Stimulated activated CD8-positive, alpha-beta memory T cell treated with anti-CD3 and anti-CD28 coated beads, Interleukin-7, amount 100 ng/mL, for 4 hours (primary cell): ENCODE measurements at regions not wholly inside any gene's neighbourhood (a gene's known extent, or its start where the extent isn't known, plus 50 kb on each side); places are given as distances from the start of the nearest gene placed in this dataset.
"Not testable (repeated sequence)": the region's sequence is repeated elsewhere in the genome, so short reads cannot be mapped to it uniquely, and the experiment has no call there.

ENCODE experiments used
- DNase-seq, 2 donors: peaks; one replicate each; pipeline ENCODE4 v3.0.0-alpha.2; 2020; ENCODE audit warnings: low read depth in 2 of 2

GRCh38 chr12:97713270-97713669, 250.7 kb downstream of the RMST start:
- DNase-seq, result no peak

GRCh38 chr12:97714107-97714563, 251.5 kb downstream of the RMST start:
- DNase-seq, result no peak

GRCh38 chr12:97716356-97716755, 253.8 kb downstream of the RMST start:
- DNase-seq, result no peak

- not testable (repeated sequence) for DNase-seq
Observed at GRCh38 chr12:97723801-97724200, 261.2 kb downstream of the RMST start.

GRCh38 chr12:97745406-97746101, 282.9 kb downstream of the RMST start:
- DNase-seq, result no peak

- DNase-seq, result no peak
Observed at GRCh38 chr12:97748298-97748697, 285.7 kb downstream of the RMST start.

- DNase-seq, result no peak
Observed at GRCh38 chr12:97751704-97752103, 289.1 kb downstream of the RMST start.

- DNase-seq, result no peak
Observed at GRCh38 chr12:97752129-97752528, 289.5 kb downstream of the RMST start.

GRCh38 chr12:97753332-97753731, 290.7 kb downstream of the RMST start:
- no peak for DNase-seq

- no peak for DNase-seq
Observed at GRCh38 chr12:97754306-97754705, 291.7 kb downstream of the RMST start.

- DNase-seq, result no peak
Observed at GRCh38 chr12:97756066-97756666, 293.6 kb downstream of the RMST start.

- DNase-seq, result no peak
Observed at GRCh38 chr12:97756741-97757140, 294.1 kb downstream of the RMST start.

GRCh38 chr12:97757481-97758193, 295.0 kb downstream of the RMST start:
- no peak for DNase-seq

GRCh38 chr12:97758194-97758501, 295.5 kb downstream of the RMST start:
- no peak for DNase-seq

GRCh38 chr12:97758586-97758985, 296.0 kb downstream of the RMST start:
- no peak for DNase-seq

GRCh38 chr12:97760601-97761000, 298.0 kb downstream of the RMST start:
- DNase-seq, result no peak

- no peak for DNase-seq
Observed at GRCh38 chr12:97763113-97763512, 300.5 kb downstream of the RMST start.

- DNase-seq, result no peak
Observed at GRCh38 chr12:97764700-97765099, 302.1 kb downstream of the RMST start.

GRCh38 chr12:97767347-97767746, 304.7 kb downstream of the RMST start:
- no peak for DNase-seq

GRCh38 chr12:97778111-97778510, 315.5 kb downstream of the RMST start:
- DNase-seq, result no peak

GRCh38 chr12:97781342-97781741, 318.7 kb downstream of the RMST start:
- no peak for DNase-seq

- no peak for DNase-seq
Observed at GRCh38 chr12:97784904-97785303, 322.3 kb downstream of the RMST start.

- DNase-seq, result no peak
Observed at GRCh38 chr12:97790281-97790680, 327.7 kb downstream of the RMST start.
